Astrocyte of the cerebellum (primary cell): ENCODE measurements at regions not wholly inside any gene's neighbourhood (a gene's known extent, or its start where the extent isn't known, plus 50 kb on each side); places are given as distances from the start of the nearest gene placed in this dataset.

Experiments used
- DNase-seq: peaks from one replicate; pipeline ENCODE4 v3.0.0-alpha.2; 2011; ENCODE audit warnings: low read depth
- H3K4me3 ChIP-seq: 2 replicates; pipeline ENCODE4 v1.5.1; 2011; ENCODE audit warnings: mild to moderate bottlenecking, low read depth, low read length, moderate library complexity
- CTCF ChIP-seq: IDR thresholded peaks from 2 replicates; pipeline ENCODE4 v1.5.1; 2012; ENCODE audit warnings: low read length, low read depth, moderate library complexity, mild to moderate bottlenecking; ENCODE audit errors: missing control alignments
- in situ Hi-C: cut with HindIII; loops from 2 replicates; pipeline ENCODE4 v1.10.0; 2017; ENCODE audit warnings: low sequenced_read_pairs

- TF ChIP-seq CTCF = no peak
- in situ Hi-C loops = no loop called here
- no peak overlapping the region for H3K4me3 ChIP-seq
- no peak for DNase-seq
These were observed 97.6 kb upstream of the DACH1 start for GRCh38 chr13:71964491-71965100.

GRCh38 chr13:71962735-71963134 is 95.7 kb upstream of the DACH1 start:
- no peak for DNase-seq
- H3K4me3 ChIP-seq = no peak overlapping the region
- in situ Hi-C loops = no loop called here
- TF ChIP-seq CTCF = no peak

- no peak for DNase-seq
- in situ Hi-C loops = no loop called here
- no peak overlapping the region for H3K4me3 ChIP-seq
- TF ChIP-seq CTCF = no peak
These were observed 95.1 kb upstream of the DACH1 start for GRCh38 chr13:71962126-71962525.

GRCh38 chr13:71949441-71949840 is 82.4 kb upstream of the DACH1 start:
- DNase-seq = no peak
- no peak overlapping the region for H3K4me3 ChIP-seq
- in situ Hi-C loops = no loop called here
- no peak for TF ChIP-seq CTCF

GRCh38 chr13:71939186-71939585 is 72.2 kb upstream of the DACH1 start:
- in situ Hi-C loops = no loop called here
- TF ChIP-seq CTCF = no peak
- H3K4me3 ChIP-seq = no peak overlapping the region
- DNase-seq = no peak

GRCh38 chr13:71935166-71935840 is 68.3 kb upstream of the DACH1 start:
- DNase-seq = no peak
- in situ Hi-C loops = no loop called here
- H3K4me3 ChIP-seq = no peak overlapping the region
- no peak for TF ChIP-seq CTCF
